H1 (cell line): ENCODE measurements at regions not wholly inside any gene's neighbourhood (a gene's known extent, or its start where the extent isn't known, plus 50 kb on each side); places are given as distances from the start of the nearest gene placed in this dataset.

Source experiments
- CTCF ChIA-PET: fragments of 300-600 bp; sonication (Branson Sonifier 250); formaldehyde crosslinking; loops from one replicate; lab custom pipeline; 2021; ENCODE audit not compliant: partially characterized antibody; lab: Charles Lee
- POLR2A ChIA-PET: fragments of 300-600 bp; sonication (Branson Sonifier 250); formaldehyde crosslinking; loops from one replicate; lab custom pipeline; 2021; ENCODE audit warnings: inconsistent platforms; ENCODE audit not compliant: partially characterized antibody; lab: Charles Lee
- DNase-seq, 2 experiments: peaks; one replicate each; pipeline versions ENCODE4 v3.0.0 to v3.0.0-alpha.2; 2010 to 2022; ENCODE audit warnings: low spot score in 2 of 2, low read depth in 1 of 2, mixed read lengths in 1 of 2
- FAIRE-seq: peaks from 2 replicates; lab custom pipeline; 2011; peaks lifted over from hg19 to GRCh38; lab: Jason Lieb, UNC
- H2AFZ ChIP-seq: 2 replicates; pipeline ENCODE4 v1.8.1; 2012; ENCODE audit warnings: low read length, inconsistent platforms
- H2AK5ac ChIP-seq: 2 replicates; pipeline ENCODE4 v1.6.1; 2013; ENCODE audit warnings: low read depth, low read length
- H2BK120ac ChIP-seq: replicated peaks from 2 replicates; pipeline ENCODE3; 2013; ENCODE audit warnings: low read depth, low read length, inconsistent platforms
- H2BK12ac ChIP-seq: 2 replicates; pipeline ENCODE4 v1.6.1; 2013; ENCODE audit warnings: low read depth, low read length
- H2BK15ac ChIP-seq: 2 replicates; pipeline ENCODE4 v1.6.1; 2013; ENCODE audit warnings: low read length
- H2BK20ac ChIP-seq: 2 replicates; pipeline ENCODE4 v1.6.1; 2013; ENCODE audit warnings: low read length
- H2BK5ac ChIP-seq: 2 replicates; pipeline ENCODE4 v1.6.1; 2013; ENCODE audit warnings: low read depth, low read length
- H3K14ac ChIP-seq: 2 replicates; pipeline ENCODE4 v1.6.1; 2013; ENCODE audit warnings: inconsistent platforms; ENCODE audit not compliant: insufficient read length
- H3K18ac ChIP-seq: 2 replicates; pipeline ENCODE4 v1.6.1; 2013; ENCODE audit warnings: low read length; ENCODE audit errors: extremely low read depth
- H3K23ac ChIP-seq: 2 replicates; pipeline ENCODE4 v1.6.1; 2013; ENCODE audit warnings: inconsistent platforms; ENCODE audit not compliant: insufficient read length
- H3K23me2 ChIP-seq: 2 replicates; pipeline ENCODE4 v1.6.1; 2013; ENCODE audit warnings: low read depth, low read length
- H3K27ac ChIP-seq: 2 replicates; pipeline ENCODE4 v1.6.1; 2011; ENCODE audit warnings: low read depth, low read length, inconsistent platforms
- H3K27me3 ChIP-seq, 4 experiments: replicated peaks in 1 of 4; 1 replicate in 1 of 4; 2 replicates in 3 of 4; pipeline versions ENCODE4 v1.6.1 to v1.8.1; 2011 to 2013; ENCODE audit warnings: low read length in 3 of 4, mild to moderate bottlenecking in 3 of 4, inconsistent platforms in 2 of 4, mixed read lengths in 2 of 4, moderate library complexity in 1 of 4; ENCODE audit not compliant: control insufficient read depth in 3 of 4, insufficient read depth in 3 of 4; ENCODE audit errors: extremely low read depth in 1 of 4
- H3K36me3 ChIP-seq, 4 experiments: 2 replicates each; pipeline versions ENCODE4 v1.6.1 to v1.8.1; 2011 to 2013; ENCODE audit warnings: mild to moderate bottlenecking in 4 of 4, low read length in 3 of 4, moderate library complexity in 2 of 4, control low read depth in 1 of 4, inconsistent platforms in 1 of 4; ENCODE audit not compliant: insufficient read depth in 4 of 4, control insufficient read depth in 2 of 4
- H3K4ac ChIP-seq: replicated peaks from 2 replicates; pipeline ENCODE3; 2013; ENCODE audit warnings: low read length, low read depth, mixed read lengths, inconsistent platforms; ENCODE audit not compliant: insufficient read length
- H3K4me1 ChIP-seq, 4 experiments: replicated peaks in 1 of 4; 1 replicate in 1 of 4; 2 replicates in 3 of 4; pipeline versions ENCODE4 v1.6.1 to v1.8.1; 2011 to 2013; ENCODE audit warnings: low read length in 3 of 4, inconsistent platforms in 2 of 4, mixed read lengths in 1 of 4; ENCODE audit not compliant: insufficient read depth in 4 of 4, control insufficient read depth in 3 of 4
- H3K4me2 ChIP-seq, 2 experiments: 2 replicates each; pipeline versions ENCODE4 v1.6.1 to v1.8.1; 2011 to 2013; ENCODE audit warnings: low read depth in 2 of 2, low read length in 2 of 2, control low read depth in 1 of 2, inconsistent platforms in 1 of 2, mild to moderate bottlenecking in 1 of 2; ENCODE audit not compliant: insufficient read depth in 1 of 2
- H3K4me3 ChIP-seq, 4 experiments: fragments of 200-600, 300-600 bp in 1 of 4; sonication (generic), shearing (Covaris generic), sonication (Bioruptor Twin) in 1 of 4; 2 replicates each; pipeline versions ENCODE4 v1.5.1 to v1.8.1; 2011 to 2016; ENCODE audit warnings: low read length in 4 of 4, low read depth in 3 of 4, control low read depth in 2 of 4, inconsistent platforms in 2 of 4, mild to moderate bottlenecking in 2 of 4, mixed read lengths in 1 of 4, moderate library complexity in 1 of 4; ENCODE audit not compliant: insufficient read depth in 2 of 4; ENCODE audit errors: extremely low read depth in 1 of 4
- H3K56ac ChIP-seq: replicated peaks from 2 replicates; pipeline ENCODE3; 2013; ENCODE audit warnings: low read depth, mild to moderate bottlenecking, mixed read lengths, low read length, inconsistent platforms; ENCODE audit not compliant: insufficient read length
- H3K79me1 ChIP-seq: 2 replicates; pipeline ENCODE4 v1.6.1; 2013; ENCODE audit warnings: low read depth, low read length, control low read depth
- H3K79me2 ChIP-seq, 2 experiments: 2 replicates each; pipeline versions ENCODE4 v1.6.1 to v1.8.1; 2012 to 2013; ENCODE audit warnings: low read length in 2 of 2, mild to moderate bottlenecking in 2 of 2, inconsistent platforms in 1 of 2; ENCODE audit not compliant: insufficient read depth in 2 of 2, control insufficient read depth in 1 of 2
- H3K9ac ChIP-seq, 4 experiments: replicated peaks in 1 of 4; 1 replicate in 1 of 4; 2 replicates in 3 of 4; pipeline versions ENCODE4 v1.6.1 to v1.8.1; 2011 to 2013; ENCODE audit warnings: low read depth in 3 of 4, low read length in 3 of 4, control low read depth in 2 of 4, mild to moderate bottlenecking in 2 of 4, moderate library complexity in 2 of 4, inconsistent platforms in 1 of 4; ENCODE audit errors: extremely low read depth in 1 of 4
- H3K9me3 ChIP-seq, 2 experiments: 2 replicates each; pipeline versions ENCODE4 v1.6.1 to v1.8.1; 2012 to 2013; ENCODE audit warnings: mild to moderate bottlenecking in 2 of 2, moderate library complexity in 2 of 2, control low read depth in 1 of 2, inconsistent platforms in 1 of 2, low read depth in 1 of 2, low read length in 1 of 2, mixed read lengths in 1 of 2; ENCODE audit not compliant: insufficient read depth in 2 of 2
- H4K20me1 ChIP-seq, 2 experiments: replicated peaks in 1 of 2; 2 replicates each; pipeline versions ENCODE3 to v1.8.1; 2011 to 2013; ENCODE audit warnings: inconsistent platforms in 2 of 2, low read length in 2 of 2, mild to moderate bottlenecking in 1 of 2; ENCODE audit not compliant: insufficient read depth in 2 of 2, control insufficient read depth in 1 of 2
- H4K5ac ChIP-seq: 2 replicates; pipeline ENCODE4 v1.6.1; 2013; ENCODE audit warnings: low read length, low read depth, mixed read lengths, inconsistent platforms; ENCODE audit not compliant: insufficient read length
- H4K8ac ChIP-seq: 2 replicates; pipeline ENCODE4 v1.8.0; 2013; ENCODE audit warnings: mild to moderate bottlenecking, moderate library complexity, low read length, inconsistent platforms; ENCODE audit not compliant: insufficient read depth; ENCODE audit errors: extremely low read depth
- H4K91ac ChIP-seq: replicated peaks from 2 replicates; pipeline ENCODE3; 2013; ENCODE audit warnings: low read length, mixed read lengths, inconsistent platforms; ENCODE audit not compliant: insufficient read length
- ATF2 ChIP-seq: IDR thresholded peaks from 2 replicates; pipeline ENCODE4 v1.6.1; 2012; ENCODE audit warnings: low read length, inconsistent platforms
- EGR1 ChIP-seq: IDR thresholded peaks from 2 replicates; pipeline ENCODE4 v1.6.1; 2011; ENCODE audit warnings: low read depth, low read length, borderline replicate concordance
- EZH2 ChIP-seq: fragments of 200-600 bp; sonication (generic); IDR thresholded peaks from 2 replicates; pipeline ENCODE4 v1.7.1; 2012; ENCODE audit warnings: low read depth, mild to moderate bottlenecking, moderate library complexity, low read length, inconsistent platforms; ENCODE audit not compliant: severe bottlenecking
- POLR2A ChIP-seq, 2 experiments: IDR thresholded peaks; 1 replicate in 1 of 2; 2 replicates in 1 of 2; pipeline ENCODE4 v1.6.1; 2011; ENCODE audit warnings: low read depth in 2 of 2, low read length in 2 of 2, mild to moderate bottlenecking in 2 of 2; ENCODE audit errors: control extremely low read depth in 1 of 2
- POLR2AphosphoS5 ChIP-seq: IDR thresholded peaks from 2 replicates; pipeline ENCODE4 v1.6.1; 2011; ENCODE audit warnings: low read depth, low read length
- SIX5 ChIP-seq: IDR thresholded peaks from 2 replicates; pipeline ENCODE4 v1.6.1; 2011; ENCODE audit warnings: mild to moderate bottlenecking, low read depth, low read length

- H4K20me1 ChIP-seq = no peaks in the 10 kb centered on the region
- CTCF ChIA-PET = interaction anchor here (1.2 kb wide), 1 partner anchor 505 kb away, joined by 4 read pairs; no protein-coding TSS in a partner anchor
- no peak overlapping the region for H3K4ac ChIP-seq
Measured at GRCh38 chr1:69233463-69233862, 334.3 kb upstream of the LRRC7 start.

More at GRCh38 chr1:69233463-69233862, 334.3 kb upstream of the LRRC7 start:
- Histone ChIP-seq H3K36me3 (no peaks in the 10 kb centered on the region), H3K9ac (no peak overlapping the region), H2BK120ac (no peak overlapping the region), H4K91ac (no peak overlapping the region), H3K23me2 (no peaks in the 10 kb centered on the region), H2AK5ac (no peak overlapping the region), H3K4me3 (no peak overlapping the region), H2AFZ (no peak overlapping the region), H3K23ac (no peak overlapping the region), H3K27ac (no peak overlapping the region), H3K56ac (no peak overlapping the region), H3K14ac (no peak overlapping the region), H3K4me2 (no peak overlapping the region), H2BK20ac (no peak overlapping the region), H3K79me1 (no peaks in the 10 kb centered on the region), H3K18ac (no peak overlapping the region), H2BK15ac (no peak overlapping the region), H4K8ac (no peak overlapping the region), H3K27me3 (no peaks in the 10 kb centered on the region), H2BK12ac (no peak overlapping the region), H3K4me1 (peaks cover 0 to 7% (median 0%) of the 10 kb centered on the region in 4 experiments; a peak in 3 of 7 replicates), H2BK5ac (no peak overlapping the region), H3K79me2 (no peaks in the 10 kb centered on the region), H3K9me3 (no peaks in the 10 kb centered on the region), H4K5ac (no peak overlapping the region)
- TF ChIP-seq EZH2 (no peak), POLR2AphosphoS5 (no peak), POLR2A (IDR thresholded peaks at IDR 0.05; ENCODE audit: control extremely low read depth in 1 of 2, low read depth in 2 of 2, low read length in 2 of 2) (no peak), EGR1 (no peak), SIX5 (no peak), ATF2 (no peak)
- POLR2A ChIA-PET = no interaction called here
- DNase-seq (no peak), FAIRE-seq (no peak)
